ENCODE measurements at regions not wholly inside any gene's neighbourhood (a gene's known extent, or its start where the extent isn't known, plus 50 kb on each side); places are given as distances from the start of the nearest gene placed in this dataset.
A peak's percentile ranks its signal among the peaks of the same experiment; 100 is the strongest.

- H2AFZ ChIP-seq (ENCODE audit: control insufficient read depth, low read depth, low read length), result no peak overlapping the region
- no peaks in the 10 kb centered on the region for H3K9me3 ChIP-seq (replicated peaks; ENCODE audit: control insufficient read depth, insufficient read depth, low read length)
- no peaks in the 10 kb centered on the region for H3K4me1 ChIP-seq (ENCODE audit: control insufficient read depth, insufficient read depth, low read length)
- intact Hi-C loops (cut with micrococcal nuclease; ENCODE audit: unreplicated experiment) (no loop called here), in situ Hi-C loops (cut with MboI) (no loop called here)
- no peak overlapping the region for H3K9ac ChIP-seq (ENCODE audit: control insufficient read depth, insufficient read depth, low read length)
- BruUV-seq (replicated peaks), result no TSS peak
- H3K27me3 ChIP-seq (replicated peaks in 1 of 2; ENCODE audit: control insufficient read depth in 2 of 2, insufficient read depth in 2 of 2, low read length in 1 of 2), result no peaks in the 10 kb centered on the region
- RAD21 ChIA-PET (ENCODE audit: unreplicated experiment), result no interaction called here
- TF ChIP-seq EED (IDR thresholded peaks at IDR 0.05; ENCODE audit: low read depth), result no peak
- TF ChIP-seq SPI1 (IDR thresholded peaks at IDR 0.05; ENCODE audit: borderline replicate concordance, insufficient read depth, low read depth, low read length), result peak; percentile 71; the same call in 1 of the 2 replicates
- H3K4me3 ChIP-seq, result no peak overlapping the region
- FAIRE-seq, result no peak
- ATAC-seq, result 0 out of 3 replicates have a peak, but pooled peaks have one; percentile 29
- POLR2A ChIA-PET, result no interaction called here
- SMC1A ChIA-PET (ENCODE audit: uncharacterized antibody, unreplicated experiment), result no interaction called here
- no peak for DNase-seq (ENCODE audit: low read depth, low spot score)
- no peaks in the 10 kb centered on the region for H3K79me2 ChIP-seq (ENCODE audit: control insufficient read depth, insufficient read depth, low read length)
- H3K36me3 ChIP-seq (ENCODE audit: control insufficient read depth in 2 of 2, insufficient read depth in 2 of 2, low read length in 1 of 2), result no peaks in the 10 kb centered on the region
- no peak overlapping the region for H3K27ac ChIP-seq (ENCODE audit: control insufficient read depth, insufficient read depth)
- 48% methylated on average over 4 of the region's 4 CpGs for WGBS (ENCODE audit: insufficient coverage, insufficient replicate concordance, low lambda C conversion rate, missing lambda C conversion rate)
- CTCF ChIA-PET, result no interaction called here
- no peak overlapping the region for H3K4me2 ChIP-seq (ENCODE audit: control insufficient read depth, insufficient read depth)
- H4K20me1 ChIP-seq (ENCODE audit: control insufficient read depth, insufficient read depth), result no peaks in the 10 kb centered on the region
These were observed 525.9 kb upstream of the ZNF608 start for GRCh38 chr5:125272357-125272756.

GRCh38 chr5:125274211-125274610 lies 527.8 kb upstream of the ZNF608 start:
- H3K4me1 ChIP-seq (ENCODE audit: control insufficient read depth, insufficient read depth, low read length), result no peaks in the 10 kb centered on the region
- no peak for TF ChIP-seq HDAC6 (IDR thresholded peaks at IDR 0.05; ENCODE audit: unreplicated experiment)
- no peak for TF ChIP-seq RUNX3 (IDR thresholded peaks at IDR 0.05; ENCODE audit: low read length)
- TF ChIP-seq CREB1 (IDR thresholded peaks at IDR 0.05; ENCODE audit: low read depth), result no peak
- no peak for TF ChIP-seq GABPA (IDR thresholded peaks at IDR 0.05; ENCODE audit: low read depth)
- no peak for TF ChIP-seq MYB (IDR thresholded peaks at IDR 0.05; ENCODE audit: borderline replicate concordance, low read depth, low read length)
- no peak for TF ChIP-seq BACH1 (IDR thresholded peaks at IDR 0.05; ENCODE audit: borderline replicate concordance)
- TF ChIP-seq ATF3 (IDR thresholded peaks at IDR 0.05; ENCODE audit: borderline replicate concordance, extremely low read depth, low read depth, low read length), result no peak
- no peak for TF ChIP-seq ZBTB11 (CRISPR knock-in tag; IDR thresholded peaks at IDR 0.05)
- no peak for TF ChIP-seq ZNF622 (IDR thresholded peaks at IDR 0.05)
- H3K36me3 ChIP-seq (ENCODE audit: control insufficient read depth in 2 of 2, insufficient read depth in 2 of 2, low read length in 1 of 2), result no peaks in the 10 kb centered on the region
- no peak for DNase-seq (ENCODE audit: low read depth, low spot score)
- ATAC-seq, result no peak
- CTCF ChIA-PET, result no interaction called here
- 50% methylated on average over 1 of the region's 1 CpG for WGBS (ENCODE audit: insufficient coverage, insufficient replicate concordance, low lambda C conversion rate, missing lambda C conversion rate)
- RAD21 ChIA-PET (ENCODE audit: unreplicated experiment), result no interaction called here
- intact Hi-C loops (cut with micrococcal nuclease; ENCODE audit: unreplicated experiment), result no loop called here
- no peak for FAIRE-seq
- H4K20me1 ChIP-seq (ENCODE audit: control insufficient read depth, insufficient read depth), result no peaks in the 10 kb centered on the region
- POLR2A ChIA-PET, result no interaction called here
- in situ Hi-C loops (cut with MboI), result no loop called here
- H3K4me2 ChIP-seq (ENCODE audit: control insufficient read depth, insufficient read depth), result no peak overlapping the region
- H3K27me3 ChIP-seq (replicated peaks in 1 of 2; ENCODE audit: control insufficient read depth in 2 of 2, insufficient read depth in 2 of 2, low read length in 1 of 2), result no peaks in the 10 kb centered on the region
- H3K9ac ChIP-seq (ENCODE audit: control insufficient read depth, insufficient read depth, low read length), result no peak overlapping the region
- no TSS peak for BruUV-seq (replicated peaks)
- H3K79me2 ChIP-seq (ENCODE audit: control insufficient read depth, insufficient read depth, low read length), result no peaks in the 10 kb centered on the region
- no peak overlapping the region for H3K27ac ChIP-seq (ENCODE audit: control insufficient read depth, insufficient read depth)
- H2AFZ ChIP-seq (ENCODE audit: control insufficient read depth, low read depth, low read length), result no peak overlapping the region
- H3K4me3 ChIP-seq, result no peak overlapping the region
- H3K9me3 ChIP-seq (replicated peaks; ENCODE audit: control insufficient read depth, insufficient read depth, low read length), result no peaks in the 10 kb centered on the region
- SMC1A ChIA-PET (ENCODE audit: uncharacterized antibody, unreplicated experiment), result interaction anchor here (2.1 kb wide), 1 partner anchor 19 kb away, joined by 6 read pairs; no protein-coding TSS in a partner anchor

Measured in GM12878 (cell line).